Thoracic aorta (tissue), 2 donors: ENCODE measurements at regions not wholly inside any gene's neighbourhood (a gene's known extent, or its start where the extent isn't known, plus 50 kb on each side); places are given as distances from the start of the nearest gene placed in this dataset.

Source experiments
- ATAC-seq: fragments of 150-250 bp; one replicate; pipeline ENCODE4 v1.8.0; 2017; ENCODE audit warnings: low read depth; ENCODE audit not compliant: insufficient number of reproducible peaks, low FRiP score
- DNase-seq: peaks from one replicate; pipeline ENCODE4 v3.0.0-alpha.2; 2020; ENCODE audit warnings: low spot score
- H3K27ac ChIP-seq, 2 donors: fragments of 200-600 bp; sonication (generic); 1 replicate in 1 of 2; 2 replicates in 1 of 2; pipeline ENCODE4 v1.5.1; 2016; ENCODE audit warnings: mild to moderate bottlenecking in 2 of 2, moderate library complexity in 2 of 2
- H3K27me3 ChIP-seq: fragments of 200-600 bp; sonication (generic); replicated peaks from 2 replicates; pipeline ENCODE4 v1.6.0; 2016; ENCODE audit warnings: mild to moderate bottlenecking; ENCODE audit not compliant: insufficient read depth
- H3K36me3 ChIP-seq: fragments of 200-600 bp; sonication (generic); one replicate; pipeline ENCODE4 v1.5.1; 2016
- H3K4me1 ChIP-seq, 2 donors: fragments of 200-600 bp; sonication (generic); 1 replicate in 1 of 2; 2 replicates in 1 of 2; pipeline versions ENCODE4 v1.5.1 to v1.6.0; 2016; ENCODE audit warnings: low read depth in 2 of 2, mild to moderate bottlenecking in 1 of 2; ENCODE audit not compliant: control insufficient read depth in 1 of 2
- H3K4me3 ChIP-seq: fragments of 200-600 bp; sonication (generic); 2 replicates; pipeline ENCODE4 v1.5.1; 2016; ENCODE audit warnings: mild to moderate bottlenecking
- H3K9me3 ChIP-seq: fragments of 200-600 bp; sonication (generic); 2 replicates; pipeline ENCODE4 v1.5.1; 2016
- CTCF ChIP-seq: fragments of 200-600 bp; sonication (generic); IDR thresholded peaks from one replicate; pipeline ENCODE4 v1.5.1; 2019; ENCODE audit warnings: antibody characterized with exemption

DNA sequence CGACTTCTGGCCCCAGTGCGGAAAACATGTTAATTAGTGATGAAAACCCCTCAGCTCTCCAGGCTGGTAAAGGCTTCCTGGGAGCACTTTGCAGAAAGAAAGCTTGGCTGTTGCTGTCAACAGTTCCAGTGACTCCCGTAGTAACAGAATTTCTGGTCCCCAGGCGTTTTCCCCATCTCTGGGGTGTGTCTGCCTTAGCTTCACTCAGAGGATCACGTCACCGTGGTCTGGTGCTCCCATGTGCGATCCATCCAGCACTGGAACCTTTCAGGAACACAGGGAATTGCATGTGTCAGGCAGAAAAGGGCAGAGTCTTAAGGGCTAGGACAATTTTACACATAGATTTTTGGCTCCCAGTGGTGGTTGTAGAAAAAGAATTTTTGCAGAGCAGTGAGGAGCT is 470.4 kb upstream of the USP24 start:
- ATAC-seq (no peak), DNase-seq (no peak)
- no peaks in the 10 kb centered on the region for H3K9me3 ChIP-seq

GRCh38 chr1:55684131-55684650 is 469.0 kb upstream of the USP24 start:
- Histone ChIP-seq H3K27ac (no peak overlapping the region), H3K9me3 (no peaks in the 10 kb centered on the region), H3K4me1 (peaks cover 0 to 9% of the 10 kb centered on the region in 2 donors), H3K36me3 (no peaks in the 10 kb centered on the region), H3K4me3 (no peak overlapping the region), H3K27me3 (no peaks in the 10 kb centered on the region)
- DNase-seq (no peak), ATAC-seq (no peak)
- TF ChIP-seq CTCF: no peak

More for the DNA sequence above, 470.4 kb upstream of the USP24 start:
- Histone ChIP-seq H3K27me3 (no peaks in the 10 kb centered on the region), H3K27ac (no peak overlapping the region), H3K4me1 (no peaks in the 10 kb centered on the region), H3K4me3 (no peak overlapping the region), H3K36me3 (no peaks in the 10 kb centered on the region)
- TF ChIP-seq CTCF: no peak

DNA sequence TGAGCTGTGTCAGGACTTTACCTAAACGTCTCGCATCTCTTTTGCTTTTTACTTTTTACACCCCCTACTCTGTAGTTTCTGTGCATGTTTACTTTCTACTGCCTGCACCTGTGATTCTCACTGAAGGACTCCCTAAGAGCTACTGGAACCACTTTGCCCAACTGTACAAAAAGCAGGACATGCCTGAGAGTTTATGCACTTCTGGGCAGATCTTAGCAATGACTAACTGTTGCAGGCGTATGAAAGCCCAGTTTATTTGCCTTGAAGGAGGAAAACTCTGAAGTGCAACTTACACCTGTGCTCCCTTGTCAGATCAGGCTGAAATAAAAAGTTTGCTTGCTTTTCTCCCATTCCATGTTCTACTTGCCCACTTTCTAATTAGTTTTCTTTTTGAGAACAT is 467.0 kb upstream of the USP24 start:
- no peaks in the 10 kb centered on the region for H3K27me3 ChIP-seq
- no peak for ATAC-seq
- peaks cover 0 to 9% of the 10 kb centered on the region in 2 donors for H3K4me1 ChIP-seq
- no peak for TF ChIP-seq CTCF
- H3K9me3 ChIP-seq: no peaks in the 10 kb centered on the region
- H3K4me3 ChIP-seq: no peak overlapping the region
- no peak for DNase-seq
- H3K36me3 ChIP-seq: no peaks in the 10 kb centered on the region
- H3K27ac ChIP-seq: no peak overlapping the region

DNA sequence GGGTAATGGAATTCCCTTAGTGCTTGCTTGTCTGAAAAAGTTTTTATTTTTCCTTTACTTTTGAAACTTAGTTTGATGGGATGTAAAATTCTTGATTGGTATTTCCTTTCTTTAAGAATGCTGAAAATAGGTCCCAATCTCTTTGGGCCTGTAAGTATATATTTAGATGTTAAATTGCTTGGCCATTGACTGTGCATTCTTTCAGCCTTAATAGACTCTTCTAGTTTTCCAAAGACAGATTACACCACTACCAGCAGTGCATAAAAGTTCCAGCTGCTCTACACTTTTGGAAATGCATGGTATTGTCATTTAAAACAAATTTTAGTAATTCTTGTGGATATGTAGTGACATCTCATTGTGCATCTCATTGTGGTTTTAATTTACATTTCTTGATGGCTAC is 464.8 kb upstream of the USP24 start:
- DNase-seq: no peak
- H3K27ac ChIP-seq: no peak overlapping the region
- no peak for ATAC-seq
- no peak for TF ChIP-seq CTCF
- H3K4me3 ChIP-seq: no peak overlapping the region
- H3K4me1 ChIP-seq: peaks cover 0 to 9% of the 10 kb centered on the region in 2 donors
- no peaks in the 10 kb centered on the region for H3K36me3 ChIP-seq
- H3K27me3 ChIP-seq: no peaks in the 10 kb centered on the region
- H3K9me3 ChIP-seq: no peaks in the 10 kb centered on the region

- ATAC-seq (no peak), DNase-seq (no peak)
- Histone ChIP-seq H3K4me1 (peaks cover 20 to 28% of the 10 kb centered on the region in 2 donors), H3K4me3 (no peak overlapping the region), H3K27ac (no peak overlapping the region), H3K27me3 (no peaks in the 10 kb centered on the region), H3K36me3 (no peaks in the 10 kb centered on the region), H3K9me3 (no peaks in the 10 kb centered on the region)
- no peak for TF ChIP-seq CTCF
Measured at GRCh38 chr1:55673416-55673815, 458.3 kb upstream of the USP24 start.
